PC-3 (cell line): ENCODE measurements at regions not wholly inside any gene's neighbourhood (a gene's known extent, or its start where the extent isn't known, plus 50 kb on each side); places are given as distances from the start of the nearest gene placed in this dataset.

ENCODE experiments used
- EZH2 ChIP-seq: fragments of 300-600 bp; sonication (generic); IDR thresholded peaks from one replicate; pipeline ENCODE4 v1.6.1; 2017; ENCODE audit warnings: antibody characterized with exemption, mild to moderate bottlenecking, low read length; ENCODE audit not compliant: unreplicated experiment
- EZH2phosphoT487 ChIP-seq: fragments of 300-600 bp; sonication (generic); IDR thresholded peaks from 2 replicates; pipeline ENCODE4 v1.6.1; 2018; ENCODE audit warnings: mild to moderate bottlenecking, antibody characterized with exemption, low read length, borderline replicate concordance
- TF ChIP-seq, protein P1 (sequence below): fragments of 300-600 bp; sonication (generic); conservative IDR thresholded peaks from 2 replicates; pipeline ENCODE4 v1.5.1; 2017; ENCODE audit warnings: antibody characterized with exemption, low read depth, mild to moderate bottlenecking, low read length

DNA sequence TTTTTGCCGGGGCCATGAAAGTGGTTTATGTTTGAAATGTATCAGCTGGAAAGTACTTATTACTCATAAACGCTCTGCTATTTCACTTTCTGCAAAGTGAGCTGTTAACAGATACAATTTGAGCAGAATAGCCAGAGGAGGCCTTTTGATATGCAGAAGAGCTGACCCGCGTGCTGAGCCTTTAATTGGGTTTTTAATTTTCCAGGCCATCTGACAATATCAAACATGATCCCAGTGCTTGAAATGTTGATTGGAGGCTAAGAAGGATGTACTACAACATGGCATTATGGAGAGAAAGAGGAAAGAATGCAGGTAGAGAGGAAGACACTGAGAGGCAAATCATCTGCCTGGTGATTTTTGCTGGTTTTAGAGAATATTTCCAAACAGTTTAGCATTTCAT, 261.3 kb upstream of the MEIS2 start:
- TF ChIP-seq, protein P1, sequence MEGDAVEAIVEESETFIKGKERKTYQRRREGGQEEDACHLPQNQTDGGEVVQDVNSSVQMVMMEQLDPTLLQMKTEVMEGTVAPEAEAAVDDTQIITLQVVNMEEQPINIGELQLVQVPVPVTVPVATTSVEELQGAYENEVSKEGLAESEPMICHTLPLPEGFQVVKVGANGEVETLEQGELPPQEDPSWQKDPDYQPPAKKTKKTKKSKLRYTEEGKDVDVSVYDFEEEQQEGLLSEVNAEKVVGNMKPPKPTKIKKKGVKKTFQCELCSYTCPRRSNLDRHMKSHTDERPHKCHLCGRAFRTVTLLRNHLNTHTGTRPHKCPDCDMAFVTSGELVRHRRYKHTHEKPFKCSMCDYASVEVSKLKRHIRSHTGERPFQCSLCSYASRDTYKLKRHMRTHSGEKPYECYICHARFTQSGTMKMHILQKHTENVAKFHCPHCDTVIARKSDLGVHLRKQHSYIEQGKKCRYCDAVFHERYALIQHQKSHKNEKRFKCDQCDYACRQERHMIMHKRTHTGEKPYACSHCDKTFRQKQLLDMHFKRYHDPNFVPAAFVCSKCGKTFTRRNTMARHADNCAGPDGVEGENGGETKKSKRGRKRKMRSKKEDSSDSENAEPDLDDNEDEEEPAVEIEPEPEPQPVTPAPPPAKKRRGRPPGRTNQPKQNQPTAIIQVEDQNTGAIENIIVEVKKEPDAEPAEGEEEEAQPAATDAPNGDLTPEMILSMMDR = no peak
- TF ChIP-seq EZH2phosphoT487 = no peak
- TF ChIP-seq EZH2 = no peak
